Fibroblast of skin of right quadriceps (primary cell): ENCODE measurements at regions not wholly inside any gene's neighbourhood (a gene's known extent, or its start where the extent isn't known, plus 50 kb on each side); places are given as distances from the start of the nearest gene placed in this dataset.

ENCODE experiments used
- DNase-seq: peaks from one replicate; pipeline ENCODE4 v3.0.0-alpha.2; 2013

DNA sequence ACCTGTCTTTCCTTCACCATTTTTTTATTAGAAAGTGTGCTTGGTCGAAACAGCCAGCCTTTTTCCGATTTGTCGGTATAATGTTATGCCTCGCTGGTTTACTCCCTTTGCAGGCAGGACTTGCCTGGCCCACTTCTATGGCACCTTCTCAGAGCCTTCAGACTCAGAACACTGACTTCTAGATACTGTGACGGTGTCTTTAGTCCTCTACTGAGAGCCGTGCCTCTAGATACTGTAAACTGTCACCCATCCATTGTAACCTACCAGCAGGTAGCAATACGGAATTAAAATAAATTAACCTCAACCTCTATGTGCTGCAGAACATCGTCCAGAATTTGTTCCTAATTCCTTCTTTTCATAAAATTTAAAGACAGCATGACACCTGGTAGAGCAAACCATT, 247.7 kb upstream of the TTC14 start:
- DNase-seq, result no peak

DNA sequence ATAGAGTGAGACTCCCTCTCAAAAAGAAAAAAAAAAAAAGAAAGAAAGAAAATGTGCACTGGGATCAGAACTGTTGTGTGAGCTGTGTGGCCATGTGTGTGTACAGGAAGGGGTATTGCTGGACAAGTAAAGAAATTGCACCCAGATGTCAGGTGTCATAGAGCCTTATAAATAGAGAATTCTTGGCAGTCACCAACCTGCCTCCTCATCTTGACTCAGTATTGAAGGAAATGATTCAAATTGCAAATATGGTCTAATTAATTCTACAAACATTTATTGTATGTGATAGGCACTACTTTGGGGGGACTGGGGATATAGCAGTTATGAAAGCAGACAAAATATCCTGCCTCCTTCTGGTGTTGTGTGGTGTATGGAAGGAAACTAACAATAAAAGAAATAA, 243.8 kb upstream of the TTC14 start:
- DNase-seq, result peak; percentile 49

DNA sequence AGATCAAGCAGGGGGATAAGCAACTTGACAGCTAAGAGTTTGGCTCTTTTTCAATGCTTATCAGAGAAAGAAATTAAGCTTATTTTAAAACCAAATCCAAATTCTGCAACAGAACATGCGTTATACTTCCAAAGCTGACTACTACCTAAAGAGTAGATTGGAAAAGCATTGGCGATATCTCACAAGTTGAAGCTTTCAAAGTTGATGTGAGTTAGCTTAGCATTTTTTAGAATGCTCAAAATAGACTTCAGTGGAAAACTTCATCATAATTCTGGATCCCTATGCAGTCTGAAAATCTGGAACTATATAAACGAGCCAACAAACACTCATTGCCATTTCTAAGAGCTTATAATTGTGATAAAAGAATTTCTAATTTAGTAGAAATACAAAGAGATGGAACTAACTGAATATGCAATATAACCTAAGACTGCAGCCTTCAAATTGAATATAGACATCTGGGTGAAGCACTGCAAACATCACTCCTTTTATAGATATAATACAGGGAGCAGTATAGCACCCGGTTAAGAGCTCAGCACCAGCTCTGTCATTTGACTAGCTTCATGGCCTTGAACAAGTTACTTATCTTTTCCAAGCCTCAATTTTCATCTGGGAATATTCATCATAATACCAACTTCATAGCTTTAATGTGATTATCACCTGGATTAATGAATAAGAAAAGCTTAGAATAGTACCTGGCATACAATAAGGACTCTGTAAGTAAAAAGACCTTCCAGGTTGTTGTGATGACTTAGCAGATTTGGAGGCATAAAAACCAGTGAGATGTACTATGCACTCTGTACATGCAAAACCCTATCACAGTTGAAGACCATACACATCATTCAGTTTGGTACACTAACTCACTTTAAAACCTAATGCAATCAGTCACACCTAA, 242.7 kb upstream of the TTC14 start:
- DNase-seq, result no peak

DNA sequence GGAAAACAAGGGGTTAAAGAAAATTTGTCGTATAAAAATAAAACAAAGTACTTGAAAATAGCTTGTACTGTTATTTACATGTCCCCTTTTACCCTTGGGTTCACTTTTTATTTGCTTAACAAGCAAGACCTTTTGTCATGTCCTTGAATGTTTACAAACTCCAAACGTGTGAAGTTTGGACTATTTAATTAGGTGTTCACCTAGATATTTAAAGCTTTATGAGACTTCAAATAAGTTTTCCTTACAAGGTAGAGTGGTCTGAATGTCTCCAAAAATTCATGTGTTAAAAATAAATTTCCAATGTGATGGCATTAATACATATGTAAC, 242.0 kb upstream of the TTC14 start:
- no peak for DNase-seq

DNA sequence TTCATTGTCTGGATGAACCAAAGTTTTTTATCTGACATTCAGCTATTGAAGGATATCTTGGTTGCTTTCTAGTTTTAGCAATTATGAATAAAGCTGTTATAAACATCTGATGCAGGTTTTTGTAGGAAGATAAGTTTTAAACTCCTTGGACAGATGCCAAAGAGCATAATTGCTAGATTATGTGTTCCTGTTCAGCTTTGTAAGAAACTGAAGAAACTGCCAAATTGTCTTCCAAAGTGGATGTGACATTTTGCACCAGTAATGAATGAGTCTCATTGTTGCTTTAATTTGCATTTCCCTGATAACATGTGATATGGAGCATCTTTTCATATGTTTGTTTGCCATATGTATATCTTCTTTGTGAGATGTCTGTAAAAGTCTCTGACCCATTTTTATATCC, 239.9 kb upstream of the TTC14 start:
- DNase-seq, result no peak

DNA sequence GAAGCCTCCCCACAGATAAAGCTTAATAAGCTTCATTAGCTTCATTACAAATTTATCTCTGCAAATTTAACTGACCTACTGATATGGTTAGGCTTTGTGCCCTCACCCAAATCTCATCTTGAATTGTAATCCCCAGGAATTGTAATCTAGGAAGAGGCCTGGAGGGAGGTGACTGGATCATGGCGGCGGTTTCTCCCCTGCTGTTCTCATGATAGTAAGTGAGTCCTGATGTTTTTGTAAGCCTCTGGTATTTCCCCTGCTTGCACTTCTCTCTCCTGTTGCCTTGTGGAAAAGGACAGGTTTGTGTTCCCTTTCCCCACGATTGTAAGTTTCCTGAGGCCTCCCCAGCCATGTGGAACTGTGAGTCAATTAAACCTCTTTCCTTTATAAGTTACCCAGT, 226.1 kb upstream of the TTC14 start:
- no peak for DNase-seq

DNA sequence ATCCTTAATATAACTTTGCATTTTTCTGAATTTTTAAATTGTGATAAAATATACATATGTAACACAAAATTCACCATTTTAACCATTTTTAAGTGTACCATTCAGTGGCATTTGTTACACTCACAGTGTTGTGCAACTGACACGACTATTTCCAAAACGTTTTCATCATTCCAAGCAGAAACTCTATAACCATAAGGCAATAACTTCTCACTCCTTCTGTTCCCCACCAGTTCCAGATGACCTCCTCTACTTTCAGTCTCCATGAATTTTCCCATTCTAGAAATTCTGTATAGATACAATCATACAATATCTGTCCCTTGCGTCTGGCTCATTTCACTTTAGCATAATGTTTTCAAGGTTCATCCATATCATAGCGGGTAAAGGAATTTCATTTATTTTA, 223.5 kb upstream of the TTC14 start:
- no peak for DNase-seq

DNA sequence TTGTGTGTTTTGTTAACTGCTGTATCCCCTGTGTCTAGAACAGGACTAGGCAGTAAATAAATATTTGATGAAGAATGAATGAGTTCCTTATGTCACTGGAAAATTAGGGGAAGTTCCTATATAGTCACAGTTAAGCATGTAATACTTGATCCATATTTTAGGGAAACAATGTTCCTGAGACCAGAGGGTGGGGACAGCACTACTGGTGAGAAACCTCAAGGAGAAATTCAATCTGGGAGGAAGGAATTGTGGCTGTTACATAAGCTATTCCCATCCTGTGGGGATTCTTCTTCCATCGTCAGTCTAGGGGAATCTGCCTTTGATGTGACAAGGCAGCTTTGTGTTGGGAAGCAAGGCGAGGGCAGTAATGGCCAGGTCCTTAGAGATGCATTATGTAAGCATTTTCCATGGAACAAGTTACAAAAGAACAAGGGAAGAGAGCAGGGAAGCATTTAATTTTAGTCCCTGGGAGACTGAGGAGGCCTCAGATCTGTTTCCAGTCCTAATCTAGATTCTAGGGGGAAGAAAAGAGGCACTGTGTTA, 219.3 kb upstream of the TTC14 start:
- no peak for DNase-seq

DNA sequence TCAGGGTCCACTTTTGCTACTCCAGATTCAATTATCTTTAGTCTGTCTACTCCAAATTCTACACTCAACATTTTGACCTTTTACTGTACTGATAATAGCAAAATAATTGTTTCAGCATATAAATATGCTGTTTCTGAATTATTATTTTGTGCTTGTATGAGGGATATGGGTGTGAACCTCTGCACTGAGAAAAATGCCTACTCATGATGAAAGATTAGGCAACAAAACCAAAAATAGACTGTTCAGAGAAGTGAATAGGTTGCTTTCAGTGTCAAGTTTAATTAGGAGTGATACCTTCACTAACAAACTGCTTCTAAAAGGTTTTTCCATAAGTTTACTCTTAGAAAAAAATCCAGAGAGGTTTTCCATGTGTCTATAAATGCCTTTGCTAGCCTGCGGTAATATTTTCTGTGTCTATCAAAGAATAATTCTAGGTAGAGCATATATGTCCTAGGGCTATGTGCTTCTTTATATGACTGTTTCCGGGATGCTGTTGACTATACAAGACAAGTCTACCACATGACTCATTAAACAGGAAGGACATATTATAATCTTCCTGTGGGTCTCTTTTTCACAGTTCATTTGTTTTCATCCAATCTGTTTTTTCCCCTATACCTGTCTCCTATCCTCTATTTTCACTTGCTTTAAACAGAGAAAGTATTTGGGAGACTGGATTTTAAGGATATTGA, 218.5 kb upstream of the TTC14 start:
- DNase-seq, result peak; percentile 14

DNA sequence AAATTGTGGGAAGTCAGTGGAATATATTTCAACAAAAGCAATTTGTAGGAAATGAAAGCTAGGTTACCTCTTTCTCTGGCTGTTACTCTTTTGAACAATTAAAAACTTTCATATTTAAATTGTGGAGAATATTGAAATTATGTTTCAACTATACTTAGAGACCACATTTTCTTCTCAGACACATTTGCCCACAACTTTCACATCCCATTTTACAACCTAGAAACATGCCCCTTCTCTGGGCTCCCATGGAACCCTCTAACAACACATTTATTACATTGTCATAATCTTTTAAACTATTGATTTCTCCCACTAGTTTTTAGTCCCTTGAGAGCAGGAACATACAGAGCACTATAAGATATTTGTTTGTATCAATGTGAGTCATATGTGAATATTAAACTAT, 211.7 kb upstream of the TTC14 start:
- no peak for DNase-seq

DNA sequence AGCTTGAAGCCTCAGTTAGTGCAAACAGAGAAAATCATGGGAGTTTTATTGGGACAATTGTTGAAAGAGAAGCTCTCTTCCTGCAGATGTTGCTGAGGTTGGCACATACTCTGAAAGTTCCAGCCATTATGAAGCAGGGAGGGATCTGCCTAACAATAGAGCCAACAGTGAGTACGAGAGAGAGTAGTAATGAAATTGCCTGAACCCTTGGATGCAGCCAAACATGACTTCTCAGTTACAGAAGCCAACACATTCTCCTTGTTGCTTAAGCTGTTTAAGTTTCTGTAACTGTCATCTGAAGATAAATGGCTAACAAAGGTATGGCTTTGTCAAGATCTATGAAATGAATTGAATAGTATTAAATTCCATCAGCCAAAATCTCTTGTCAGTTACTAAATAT, 211.0 kb upstream of the TTC14 start:
- no peak for DNase-seq

DNA sequence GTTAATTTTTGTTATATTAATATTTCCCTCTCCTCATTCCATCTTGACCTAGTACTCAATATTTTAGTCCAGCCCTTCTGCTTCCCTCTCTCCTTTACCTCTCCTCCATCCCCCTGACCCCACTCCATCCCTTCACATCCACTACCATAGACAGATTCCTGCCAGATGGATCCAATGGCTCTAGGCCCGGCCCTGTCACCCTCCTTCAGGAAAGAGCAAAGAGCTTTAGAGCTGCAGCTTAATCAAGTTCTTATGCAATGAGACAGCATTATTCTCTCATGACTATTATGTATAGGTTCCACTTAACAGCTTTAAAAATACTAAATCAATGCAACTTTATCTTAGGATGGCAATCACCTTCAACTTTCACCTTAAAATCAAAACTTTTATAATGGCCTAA, 200.7 kb upstream of the TTC14 start:
- no peak for DNase-seq

DNA sequence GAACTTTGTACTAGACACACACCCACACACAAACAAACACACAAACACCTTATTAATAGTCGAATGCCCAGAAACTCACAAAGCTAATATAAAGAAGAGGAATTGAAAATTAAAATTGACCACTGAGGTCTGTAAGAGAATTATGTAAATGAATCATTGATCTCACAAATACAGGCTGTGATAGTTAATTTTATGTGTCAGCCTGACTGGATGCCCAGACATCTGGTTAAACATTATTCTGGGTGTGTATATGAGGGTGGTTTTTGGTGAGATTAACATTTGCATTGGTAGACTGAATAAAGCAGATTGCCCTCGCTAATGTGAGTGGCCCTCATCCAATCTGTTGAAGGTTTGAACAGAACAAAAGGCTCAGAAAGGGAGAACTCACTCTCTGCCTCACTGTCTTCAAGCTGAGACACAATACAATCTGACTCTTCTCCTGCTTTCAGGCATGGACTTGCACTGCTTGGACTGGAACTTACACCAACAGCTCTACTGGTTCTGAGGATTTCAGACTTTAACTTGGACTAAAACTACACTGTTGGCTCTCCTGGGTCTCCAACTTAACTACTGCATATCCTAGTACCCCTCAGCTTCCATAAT, 199.4 kb upstream of the TTC14 start:
- no peak for DNase-seq

DNA sequence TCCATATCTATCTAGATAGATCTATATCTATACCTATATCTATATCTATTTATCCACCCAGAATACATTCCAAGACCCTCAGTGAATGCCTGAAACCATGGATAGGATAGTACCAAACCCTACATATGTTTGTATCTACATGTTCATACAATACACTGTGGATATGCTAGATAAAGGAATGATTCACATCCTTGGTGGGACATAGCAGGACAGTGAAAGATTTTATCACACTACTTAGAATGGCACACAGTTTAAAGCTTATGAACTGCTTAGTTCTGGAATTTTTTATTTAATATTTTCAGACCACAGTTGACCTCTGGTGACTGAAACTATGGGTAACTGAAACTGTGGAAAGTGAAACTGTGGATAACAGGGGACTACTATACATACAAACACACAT, 198.8 kb upstream of the TTC14 start:
- no peak for DNase-seq

DNA sequence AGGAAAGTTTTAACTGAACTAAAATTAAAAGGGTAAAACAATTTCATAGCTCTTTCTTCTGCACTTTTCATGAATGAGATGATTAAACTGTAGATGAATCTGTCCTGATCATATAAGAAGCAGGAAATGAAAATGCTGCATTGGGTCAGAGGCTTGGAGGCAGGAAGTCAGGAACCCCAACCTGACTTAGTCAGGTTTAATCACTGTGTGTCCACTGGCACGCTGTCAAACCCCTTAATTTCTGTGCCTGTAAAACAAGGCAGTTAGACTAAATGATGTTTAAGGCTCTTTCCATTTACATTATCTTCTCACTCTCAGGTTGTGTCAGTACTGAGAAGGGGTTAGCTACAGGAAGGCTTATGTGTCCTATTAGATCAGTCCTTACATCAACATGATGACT, 193.3 kb upstream of the TTC14 start:
- peak; percentile 48 for DNase-seq

DNA sequence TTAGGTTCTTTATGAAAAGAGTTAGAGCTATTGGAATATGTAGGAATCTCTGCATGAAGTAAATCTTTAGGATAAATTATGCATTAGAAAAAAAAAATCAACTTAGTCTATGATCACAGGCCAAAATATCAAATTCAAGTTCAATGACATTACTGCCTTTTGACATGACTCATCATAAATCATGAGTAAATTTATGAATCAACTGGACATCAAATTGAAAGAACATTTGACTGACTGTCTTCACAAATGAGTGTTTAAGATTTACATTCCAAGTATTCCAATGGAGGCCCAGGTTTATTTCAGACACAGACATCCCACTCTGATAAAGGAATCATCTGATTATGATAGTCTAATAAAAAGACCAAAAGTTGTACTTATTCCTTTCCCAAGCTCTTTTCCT, 192.8 kb upstream of the TTC14 start:
- no peak for DNase-seq

DNA sequence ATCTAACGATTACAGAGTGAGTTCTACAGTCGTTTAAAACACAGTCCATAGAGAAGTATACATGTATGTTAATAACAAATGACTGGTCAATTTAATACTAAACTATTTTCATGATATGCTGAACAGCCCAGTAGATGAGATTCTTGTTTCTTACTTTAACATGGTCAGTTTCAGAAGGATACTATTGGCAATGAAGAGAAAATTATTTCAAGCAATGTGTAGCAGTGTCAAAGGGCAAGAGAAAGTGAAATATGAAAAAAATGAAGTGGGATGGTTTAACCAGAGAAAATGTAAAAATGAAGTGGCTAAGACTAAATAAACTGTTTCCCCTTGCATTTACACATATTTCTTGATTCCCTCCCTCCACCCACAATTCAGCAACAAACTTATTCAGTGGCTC, 192.1 kb upstream of the TTC14 start:
- no peak for DNase-seq

DNA sequence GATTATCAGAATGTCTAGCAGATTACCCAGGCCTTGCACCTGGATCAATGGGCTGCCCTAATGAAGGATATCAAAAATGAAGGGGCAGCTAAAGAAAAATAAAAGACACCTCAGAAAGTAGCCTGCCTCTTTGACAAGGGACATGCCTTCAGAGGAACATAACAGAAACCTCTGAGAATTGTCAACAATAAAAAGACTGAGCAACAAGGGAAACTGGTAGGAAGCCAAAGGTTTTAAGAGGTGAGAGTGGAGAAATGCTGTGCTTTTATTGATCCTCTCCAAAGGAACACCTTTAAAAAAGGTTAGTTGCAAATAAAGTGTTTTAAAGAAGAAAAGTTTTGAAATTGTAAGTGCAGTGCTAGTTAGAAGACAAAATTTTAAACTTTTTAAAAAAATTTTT, 187.8 kb upstream of the TTC14 start:
- no peak for DNase-seq

DNA sequence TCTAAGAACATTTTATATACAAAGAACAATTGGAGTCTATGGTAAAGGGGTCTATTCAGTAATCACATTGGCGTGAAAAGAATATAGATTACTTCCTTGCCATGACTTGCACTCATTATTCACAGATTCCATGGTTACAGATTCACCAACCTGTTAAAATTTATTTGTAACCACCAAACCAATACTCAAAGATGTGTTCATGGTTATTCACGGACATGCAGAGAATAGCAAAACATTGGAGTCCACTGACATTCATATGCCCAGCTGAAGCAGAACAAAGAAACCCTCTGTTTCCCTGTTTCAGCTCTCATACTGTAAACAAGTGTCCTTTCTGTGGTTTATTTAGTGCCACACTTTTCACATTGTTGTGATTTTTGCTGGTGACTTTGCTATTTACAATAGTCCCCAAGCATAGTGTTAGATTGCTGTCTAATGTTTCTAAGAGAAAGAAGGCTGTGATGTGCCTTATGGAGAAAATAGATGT, 185.8 kb upstream of the TTC14 start:
- no peak for DNase-seq

DNA sequence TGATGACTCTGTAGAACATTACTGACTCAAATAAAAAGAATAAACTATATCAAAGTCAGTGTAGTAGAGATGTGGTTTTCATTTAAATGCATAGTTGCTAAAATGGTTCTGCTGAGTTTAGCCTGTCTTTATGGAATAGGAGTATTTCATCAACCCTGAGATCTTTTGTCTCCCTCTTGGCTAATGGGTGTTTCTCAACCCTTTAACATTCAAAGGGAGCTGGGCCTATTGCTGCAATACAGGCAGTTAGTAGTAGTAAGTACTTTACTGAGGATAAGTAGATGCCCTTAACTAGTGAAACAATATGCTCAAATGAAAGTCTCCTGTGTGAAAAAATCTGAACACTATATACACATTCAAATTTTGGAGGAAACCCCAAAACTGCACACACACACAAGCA, 184.7 kb upstream of the TTC14 start:
- DNase-seq, result no peak

DNA sequence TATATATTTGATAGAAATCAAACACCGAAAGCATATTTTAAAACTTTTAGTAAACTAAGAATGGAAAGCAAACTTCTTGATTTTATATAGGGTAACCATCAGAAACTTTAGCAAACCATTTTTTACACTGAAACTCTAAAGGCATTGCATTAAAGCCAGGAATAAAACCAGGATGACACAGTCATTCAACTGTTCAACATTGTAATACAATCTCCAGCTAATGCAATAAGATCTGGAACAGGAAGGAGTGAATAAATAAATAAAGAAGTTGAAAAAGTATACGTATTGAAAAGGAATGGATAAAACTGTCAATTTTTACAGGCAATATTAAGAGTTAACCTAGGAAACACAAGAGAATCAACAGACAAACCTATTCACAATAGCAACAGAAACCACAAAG, 181.9 kb upstream of the TTC14 start:
- no peak for DNase-seq

DNA sequence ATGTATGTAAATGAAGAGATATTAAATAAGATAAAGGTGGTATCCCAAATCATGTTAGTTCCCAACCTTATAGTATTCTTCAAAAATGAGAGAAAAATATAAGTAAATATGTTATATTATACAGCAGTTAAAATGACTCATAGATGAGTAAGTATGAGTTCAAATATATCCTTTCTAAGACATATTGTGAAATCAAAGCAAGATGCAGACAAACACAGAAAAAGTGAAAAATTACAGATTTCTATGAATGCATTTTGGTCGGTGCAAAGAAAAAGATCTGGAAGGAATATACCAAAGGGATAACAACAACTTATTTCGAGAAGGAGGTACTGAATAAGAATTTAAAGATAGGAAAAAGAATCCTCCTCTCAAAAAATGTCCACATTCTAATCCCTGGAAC, 181.2 kb upstream of the TTC14 start:
- no peak for DNase-seq

DNA sequence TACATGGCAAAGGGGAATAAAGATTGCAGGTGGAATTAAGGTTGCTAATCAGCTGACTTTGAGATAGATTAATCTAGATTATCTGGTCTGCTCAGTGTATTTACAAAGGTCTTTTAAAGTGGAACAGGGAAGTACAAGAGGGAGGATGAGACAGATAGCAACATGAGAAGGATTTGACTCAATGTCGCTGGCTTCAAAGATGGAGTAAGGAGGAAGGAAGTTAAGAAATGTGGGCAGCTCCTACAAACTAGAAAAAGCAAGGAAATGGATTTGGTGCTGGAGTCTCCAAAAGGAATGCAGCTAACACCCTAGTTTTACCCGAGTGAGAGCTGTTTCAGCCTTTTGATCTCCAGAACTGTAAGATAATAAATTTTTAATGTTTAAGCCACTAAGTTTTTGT, 180.7 kb upstream of the TTC14 start:
- no peak for DNase-seq

DNA sequence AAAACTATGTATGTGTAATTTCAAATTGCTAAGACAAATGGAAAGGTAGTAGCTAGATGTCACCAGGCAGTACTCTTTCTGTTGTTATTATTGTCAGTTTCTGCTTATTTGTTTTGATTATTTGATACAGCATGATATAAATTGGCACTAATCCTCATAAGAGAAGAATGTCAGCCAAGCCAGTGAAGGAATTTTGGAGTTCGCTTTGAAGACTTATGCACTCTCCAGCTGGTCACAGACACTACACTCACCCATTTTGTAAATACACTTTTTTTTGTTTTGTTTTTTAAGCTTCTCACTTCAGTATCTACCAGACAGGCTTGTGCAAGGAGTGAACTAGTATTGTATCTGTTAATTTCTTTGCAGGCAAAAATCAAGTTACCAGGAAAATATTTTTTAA, 180.2 kb upstream of the TTC14 start:
- DNase-seq, result no peak
